Mesenchymal stem cell (in vitro differentiated cells and primary cell): ENCODE measurements at regions not wholly inside any gene's neighbourhood (a gene's known extent, or its start where the extent isn't known, plus 50 kb on each side); places are given as distances from the start of the nearest gene placed in this dataset.

ENCODE experiments used
- DNase-seq: peaks from one replicate; pipeline ENCODE4 v3.0.0-alpha.2; 2013
- H2AFZ ChIP-seq: one replicate; pipeline ENCODE4 v1.6.1; 2013; ENCODE audit warnings: low read depth, mild to moderate bottlenecking, control low read depth, inconsistent platforms, low read length, moderate library complexity
- H2AK5ac ChIP-seq: 2 replicates; pipeline ENCODE4 v1.6.1; 2013; ENCODE audit warnings: low read length, moderate library complexity, mild to moderate bottlenecking, inconsistent platforms; ENCODE audit not compliant: severe bottlenecking
- H2BK120ac ChIP-seq: one replicate; pipeline ENCODE4 v1.6.1; 2013; ENCODE audit warnings: low read depth, mild to moderate bottlenecking, inconsistent platforms, low read length, moderate library complexity
- H2BK12ac ChIP-seq, 2 experiments: one replicate each; pipeline ENCODE4 v1.6.1; 2013; ENCODE audit warnings: inconsistent platforms in 2 of 2, low read length in 2 of 2, mild to moderate bottlenecking in 2 of 2, moderate library complexity in 2 of 2, control low read depth in 1 of 2
- H2BK15ac ChIP-seq: one replicate; pipeline ENCODE4 v1.6.1; 2013; ENCODE audit warnings: mild to moderate bottlenecking, low read depth, inconsistent platforms; ENCODE audit not compliant: poor library complexity, severe bottlenecking
- H2BK5ac ChIP-seq: 2 replicates; pipeline ENCODE4 v1.6.1; 2013; ENCODE audit warnings: low read depth, mild to moderate bottlenecking, low read length, control low read depth, inconsistent platforms; ENCODE audit not compliant: poor library complexity, severe bottlenecking
- H3K14ac ChIP-seq, 2 experiments: one replicate each; pipeline ENCODE4 v1.6.1; 2013; ENCODE audit warnings: inconsistent platforms in 2 of 2, low read length in 2 of 2, control low read depth in 1 of 2, mild to moderate bottlenecking in 1 of 2, moderate library complexity in 1 of 2
- H3K18ac ChIP-seq, 2 experiments: one replicate each; pipeline ENCODE4 v1.6.1; 2013; ENCODE audit warnings: inconsistent platforms in 2 of 2, low read length in 2 of 2, control low read depth in 1 of 2, low read depth in 1 of 2, mild to moderate bottlenecking in 1 of 2
- H3K23ac ChIP-seq, 2 experiments: one replicate each; pipeline ENCODE4 v1.6.1; 2013; ENCODE audit warnings: inconsistent platforms in 2 of 2, low read length in 2 of 2, mild to moderate bottlenecking in 2 of 2, moderate library complexity in 2 of 2, control low read depth in 1 of 2
- H3K27ac ChIP-seq: 2 replicates; pipeline ENCODE4 v1.5.1; 2013; ENCODE audit warnings: mild to moderate bottlenecking, moderate library complexity, low read length, control low read depth, inconsistent platforms; ENCODE audit not compliant: poor library complexity, severe bottlenecking
- H3K27me3 ChIP-seq, 2 experiments: 2 replicates each; pipeline versions ENCODE4 v1.6.1 to v1.7.0; 2013; ENCODE audit warnings: low read length in 2 of 2, mild to moderate bottlenecking in 2 of 2, moderate library complexity in 2 of 2, control low read depth in 1 of 2, inconsistent platforms in 1 of 2; ENCODE audit not compliant: control insufficient read depth in 1 of 2, insufficient read depth in 1 of 2
- H3K36me3 ChIP-seq, 2 experiments: 2 replicates each; pipeline versions ENCODE4 v1.6.1 to v1.7.0; 2013; ENCODE audit warnings: low read length in 2 of 2, control low read depth in 1 of 2, inconsistent platforms in 1 of 2, low read depth in 1 of 2, mild to moderate bottlenecking in 1 of 2; ENCODE audit not compliant: insufficient read depth in 2 of 2, control insufficient read depth in 1 of 2
- H3K4ac ChIP-seq, 2 experiments: one replicate each; pipeline ENCODE4 v1.6.1; 2013; ENCODE audit warnings: inconsistent platforms in 2 of 2, low read length in 2 of 2, mild to moderate bottlenecking in 2 of 2, moderate library complexity in 2 of 2, control low read depth in 1 of 2, low read depth in 1 of 2
- H3K4me1 ChIP-seq: 2 replicates; pipeline ENCODE4 v1.6.1; 2013; ENCODE audit warnings: low read depth, low read length, control low read depth; ENCODE audit not compliant: control insufficient read depth, insufficient read depth
- H3K4me2 ChIP-seq: 2 replicates; pipeline ENCODE4 v1.6.1; 2013; ENCODE audit warnings: low read length, mild to moderate bottlenecking, inconsistent platforms; ENCODE audit not compliant: poor library complexity, severe bottlenecking
- H3K4me3 ChIP-seq, 2 experiments: 2 replicates each; pipeline versions ENCODE4 v1.5.1 to v1.7.0; 2013; ENCODE audit warnings: low read length in 2 of 2, mild to moderate bottlenecking in 2 of 2, control low read depth in 1 of 2, low read depth in 1 of 2; ENCODE audit not compliant: insufficient read depth in 1 of 2
- H3K79me1 ChIP-seq: replicated peaks from 2 replicates; pipeline ENCODE4 v1.6.1; 2013; ENCODE audit warnings: mild to moderate bottlenecking, control low read depth, low read length, inconsistent platforms; ENCODE audit not compliant: poor library complexity, severe bottlenecking
- H3K9ac ChIP-seq: 2 replicates; pipeline ENCODE4 v1.7.0; 2013; ENCODE audit warnings: mild to moderate bottlenecking, low read length, moderate library complexity
- H3K9me3 ChIP-seq: 2 replicates; pipeline ENCODE4 v1.7.0; 2013; ENCODE audit warnings: mild to moderate bottlenecking, low read length; ENCODE audit not compliant: control insufficient read depth
- H4K8ac ChIP-seq: one replicate; pipeline ENCODE4 v1.6.1; 2013; ENCODE audit warnings: inconsistent platforms, mild to moderate bottlenecking, low read length, moderate library complexity
- H4K91ac ChIP-seq: one replicate; pipeline ENCODE4 v1.6.1; 2013; ENCODE audit warnings: mild to moderate bottlenecking, low read length, inconsistent platforms
- WGBS: methylation state at CpG from one replicate; pipeline ENCODE4 v1.1.7; 2013; ENCODE audit warnings: mixed read lengths; 5-methylcytosine and 5-hydroxymethylcytosine counted together

DNA sequence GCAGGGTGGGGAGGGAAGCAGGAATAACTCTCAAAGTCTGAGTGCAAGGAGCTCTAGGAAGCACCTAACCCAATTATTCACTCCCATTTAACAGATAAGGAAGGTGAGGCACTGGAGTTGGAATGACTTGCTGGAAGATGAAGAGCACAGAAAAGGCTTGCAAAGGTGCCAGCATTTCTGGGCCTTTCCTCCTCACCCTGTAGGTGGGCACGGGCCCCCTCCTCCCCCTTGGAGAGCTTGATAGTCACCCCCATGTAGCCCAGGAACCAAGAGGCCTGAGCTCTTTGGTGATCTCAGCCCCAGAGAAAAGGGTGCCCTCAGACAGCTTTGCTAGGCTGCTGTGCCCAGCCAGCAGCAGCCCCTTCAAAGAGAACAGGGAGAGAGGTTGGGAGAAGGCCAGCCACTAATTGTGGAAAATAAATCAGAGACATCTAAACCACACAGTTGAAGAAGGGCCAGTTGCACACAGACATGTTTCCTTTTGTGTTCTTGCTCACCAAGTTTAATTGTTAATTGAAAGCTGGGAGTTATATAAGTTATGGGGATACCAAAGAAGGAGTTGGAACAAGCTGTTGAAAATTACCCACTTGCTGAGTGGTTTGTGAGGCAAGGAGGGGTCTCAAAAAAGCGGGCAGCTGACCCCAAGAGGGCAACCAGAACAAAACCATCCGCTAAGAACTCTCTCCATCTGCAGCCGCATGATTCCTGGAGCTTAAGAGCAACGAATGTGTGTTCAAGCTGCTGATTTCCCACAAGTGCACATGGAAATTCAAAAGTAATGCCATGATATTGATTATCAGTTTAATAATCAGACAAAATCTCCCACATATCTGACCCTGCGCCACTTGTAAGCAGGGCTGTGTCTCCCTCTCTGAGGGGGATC is 77.0 kb downstream of the MRPL14 start:
- peak; percentile 71 for DNase-seq
- peak overlapping the region; percentile 49 to 94 for H2BK12ac ChIP-seq
- H3K9ac ChIP-seq = peak overlapping the region; percentile 48
- H3K4me3 ChIP-seq = no peak overlapping the region
- 83% methylated on average over 6 of the region's 6 CpGs for WGBS
- H3K23ac ChIP-seq = no peak overlapping the region
- H3K18ac ChIP-seq = peak overlapping the region in 1 of 2 experiments; percentile 75
- peak overlapping the region; percentile 21 for H2BK120ac ChIP-seq
- peak overlapping the region; percentile 39 to 62 for H3K4ac ChIP-seq
- no peaks in the 10 kb centered on the region for H3K36me3 ChIP-seq
- H2BK5ac ChIP-seq = no peak overlapping the region
- no peak overlapping the region for H3K14ac ChIP-seq
- no peaks in the 10 kb centered on the region for H3K79me1 ChIP-seq
- H3K27me3 ChIP-seq = no peaks in the 10 kb centered on the region
- no peaks in the 10 kb centered on the region for H3K9me3 ChIP-seq
- no peak overlapping the region for H2AFZ ChIP-seq
- H4K8ac ChIP-seq = peak overlapping the region; percentile 79
- H3K27ac ChIP-seq = no peak overlapping the region
- H4K91ac ChIP-seq = peak overlapping the region; percentile 87
- H3K4me2 ChIP-seq = no peak overlapping the region
- H3K4me1 ChIP-seq = peaks cover 43% of the 10 kb centered on the region
- peak overlapping the region; percentile 14 for H2AK5ac ChIP-seq
- H2BK15ac ChIP-seq = peak overlapping the region; percentile 55

DNA sequence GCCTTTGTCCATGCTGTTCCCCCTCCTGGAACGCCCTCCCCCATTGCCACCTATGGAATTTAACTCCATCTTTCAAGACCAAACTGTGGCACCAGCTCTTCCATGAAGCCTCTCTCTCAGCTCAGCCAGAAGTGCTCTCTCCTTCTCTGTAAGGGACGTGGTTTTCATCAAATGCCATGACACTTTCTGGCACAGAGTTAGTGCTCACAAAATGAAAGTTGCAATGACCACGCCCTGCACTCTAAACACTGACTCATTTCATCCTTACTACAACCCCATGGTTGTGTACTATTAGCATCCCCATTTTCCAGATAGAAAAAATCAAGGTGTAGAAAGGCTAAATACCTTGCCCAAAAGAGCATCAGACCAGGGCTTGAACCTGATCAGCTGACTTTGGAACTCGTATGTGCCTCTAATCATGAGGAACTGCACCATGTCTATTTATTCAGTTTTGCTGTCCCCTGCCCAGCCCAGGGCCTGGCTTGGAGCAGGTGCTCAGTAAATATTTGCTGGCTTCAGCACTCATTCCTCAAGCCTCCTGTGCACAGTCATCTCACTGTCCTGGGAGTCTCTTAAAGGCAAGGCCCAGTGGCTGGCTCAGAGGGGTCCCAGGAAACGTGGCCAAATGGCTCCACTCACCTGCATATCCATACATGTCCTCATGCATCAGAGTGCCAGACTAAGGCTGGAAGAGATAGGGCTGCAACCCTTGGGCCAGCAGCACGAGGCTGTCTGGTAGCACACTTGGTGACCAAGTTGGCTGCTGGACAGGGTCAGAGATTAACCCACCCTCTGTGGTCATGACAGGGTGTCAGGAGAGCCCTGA is 77.9 kb downstream of the MRPL14 start:
- Histone ChIP-seq H2BK5ac (no peak overlapping the region), H4K8ac (peak overlapping the region; percentile 10), H3K4me2 (no peak overlapping the region), H3K79me1 (no peaks in the 10 kb centered on the region), H3K9ac (peak overlapping the region; percentile 51), H4K91ac (no peak overlapping the region), H2AFZ (no peak overlapping the region), H2BK12ac (peak overlapping the region; percentile 6 to 74), H3K36me3 (no peaks in the 10 kb centered on the region), H3K4ac (peak overlapping the region; percentile 10 to 62), H2BK15ac (no peak overlapping the region), H2AK5ac (no peak overlapping the region), H3K27ac (no peak overlapping the region), H3K23ac (no peak overlapping the region), H3K9me3 (no peaks in the 10 kb centered on the region), H3K27me3 (no peaks in the 10 kb centered on the region), H3K4me3 (no peak overlapping the region), H3K4me1 (peaks cover 35% of the 10 kb centered on the region), H2BK120ac (no peak overlapping the region), H3K18ac (peak overlapping the region; percentile 3 to 78), H3K14ac (peak overlapping the region in 1 of 2 experiments; percentile 79)
- DNase-seq = peak; percentile 86
- WGBS = 66% methylated on average over 6 of the region's 6 CpGs

GRCh38 chr6:44048277-44048676 is 79.0 kb downstream of the MRPL14 start:
- Histone ChIP-seq H3K9ac (no peak overlapping the region), H3K79me1 (no peaks in the 10 kb centered on the region), H2BK120ac (no peak overlapping the region), H4K8ac (no peak overlapping the region), H3K9me3 (no peaks in the 10 kb centered on the region), H3K4me3 (no peak overlapping the region), H2BK15ac (no peak overlapping the region), H3K27me3 (no peaks in the 10 kb centered on the region), H3K27ac (no peak overlapping the region), H3K4me1 (peaks cover 37% of the 10 kb centered on the region), H2AK5ac (no peak overlapping the region), H2BK5ac (no peak overlapping the region), H3K18ac (peak overlapping the region in 1 of 2 experiments; percentile 67), H2BK12ac (peak overlapping the region; percentile 14 to 83), H4K91ac (peak overlapping the region; percentile 5), H2AFZ (no peak overlapping the region), H3K23ac (no peak overlapping the region), H3K4ac (peak overlapping the region; percentile 10 to 81), H3K14ac (peak overlapping the region in 1 of 2 experiments; percentile 49), H3K4me2 (no peak overlapping the region), H3K36me3 (no peaks in the 10 kb centered on the region)
- DNase-seq = no peak
- WGBS = 97% methylated on average over 6 of the region's 6 CpGs

- Histone ChIP-seq H3K4me3 (no peak overlapping the region), H3K14ac (no peak overlapping the region), H2BK15ac (no peak overlapping the region), H4K91ac (peak overlapping the region; percentile 5), H2BK120ac (no peak overlapping the region), H3K36me3 (no peaks in the 10 kb centered on the region), H3K9me3 (no peaks in the 10 kb centered on the region), H3K4me2 (no peak overlapping the region), H3K4ac (no peak overlapping the region), H3K23ac (no peak overlapping the region), H3K27ac (no peak overlapping the region), H2BK12ac (peak overlapping the region in 1 of 2 experiments; percentile 83), H3K27me3 (no peaks in the 10 kb centered on the region), H2BK5ac (no peak overlapping the region), H2AFZ (no peak overlapping the region), H3K79me1 (no peaks in the 10 kb centered on the region), H4K8ac (no peak overlapping the region), H3K18ac (peak overlapping the region in 1 of 2 experiments; percentile 67), H3K4me1 (peaks cover 39% of the 10 kb centered on the region), H3K9ac (no peak overlapping the region), H2AK5ac (no peak overlapping the region)
- WGBS = 91% methylated on average over 3 of the region's 3 CpGs
- no peak for DNase-seq
These were observed 79.5 kb downstream of the MRPL14 start for GRCh38 chr6:44047801-44048200.
